ENCODE measurements at regions not wholly inside any gene's neighbourhood (a gene's known extent, or its start where the extent isn't known, plus 50 kb on each side); places are given as distances from the start of the nearest gene placed in this dataset.

DNA sequence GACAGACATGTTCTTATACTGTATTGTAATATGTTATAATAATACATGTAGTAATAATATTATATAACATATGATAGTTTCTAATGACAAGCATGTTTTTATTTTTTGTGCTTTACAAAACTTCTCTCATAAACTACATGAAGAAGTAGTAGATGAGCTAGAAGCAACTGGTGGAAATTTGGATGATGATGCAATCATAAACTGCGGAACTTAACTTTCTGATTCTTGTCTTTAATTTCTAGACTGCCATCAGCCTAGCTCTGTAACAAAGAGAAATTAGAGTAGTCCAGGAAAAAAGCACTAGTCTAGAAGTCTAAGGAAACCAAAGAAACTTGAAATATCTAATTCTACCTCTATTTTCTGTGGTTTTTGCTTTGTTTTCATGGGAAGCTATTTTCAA lies 71.0 kb upstream of the SPATS2L start:
- WGBS: 97% methylated on average over 1 of the region's 1 CpG
- TF ChIP-seq EP300 (IDR thresholded peaks at IDR 0.05): no peak
- no peak for TF ChIP-seq POLR2A (IDR thresholded peaks at IDR 0.05; ENCODE audit: low read depth)
- TF ChIP-seq CTCF (IDR thresholded peaks at IDR 0.05): no peak
- TF ChIP-seq POLR2AphosphoS5 (IDR thresholded peaks at IDR 0.05): no peak
- no peaks in the 10 kb centered on the region for H3K9me3 ChIP-seq

DNA sequence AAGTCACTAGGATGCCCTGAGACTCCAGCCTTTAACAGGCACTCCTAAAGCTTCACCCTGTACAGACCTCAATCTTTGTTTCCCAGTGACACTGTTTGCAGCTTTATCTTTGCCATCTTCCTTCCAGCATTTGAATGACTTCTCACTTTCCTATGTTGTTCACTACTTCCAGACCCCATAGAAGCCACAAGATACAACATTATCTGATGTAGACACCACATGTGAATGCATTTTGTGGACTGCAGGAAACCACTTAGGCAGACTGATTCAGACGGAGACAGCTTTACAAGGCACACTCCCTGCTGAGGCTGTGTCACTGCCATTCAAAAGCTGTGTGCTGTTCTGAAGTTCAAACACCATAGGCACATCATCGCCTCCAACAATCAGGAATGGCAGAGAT lies 67.3 kb upstream of the SPATS2L start:
- Histone ChIP-seq H3K4me1 (no peaks in the 10 kb centered on the region), H3K27me3 (no peaks in the 10 kb centered on the region), H3K9me3 (no peaks in the 10 kb centered on the region), H3K27ac (replicated peaks in 1 of 4) (no peak overlapping the region), H3K36me3 (no peaks in the 10 kb centered on the region), H3K4me3 (no peak overlapping the region)
- TF ChIP-seq POLR2A (IDR thresholded peaks at IDR 0.05; ENCODE audit: low read depth) (no peak), POLR2AphosphoS5 (IDR thresholded peaks at IDR 0.05) (no peak), CTCF (IDR thresholded peaks at IDR 0.05) (no peak), EP300 (IDR thresholded peaks at IDR 0.05) (no peak)
- 62% methylated on average over 2 of the region's 2 CpGs for WGBS
- intact Hi-C loops (cut with DNase I): no loop called here
- DNase-seq (ENCODE audit: extremely low spot score): no peak

More for the DNA sequence above, 71.0 kb upstream of the SPATS2L start:
- no peak for DNase-seq (ENCODE audit: extremely low spot score)
- Histone ChIP-seq H3K4me3 (no peak overlapping the region), H3K36me3 (no peaks in the 10 kb centered on the region), H3K4me1 (no peaks in the 10 kb centered on the region), H3K27me3 (no peaks in the 10 kb centered on the region), H3K27ac (replicated peaks in 1 of 4) (no peak overlapping the region)
- intact Hi-C loops (cut with DNase I): no loop called here

- 89% methylated on average over 4 of the region's 4 CpGs for WGBS
- no peaks in the 10 kb centered on the region for H3K36me3 ChIP-seq
- no peaks in the 10 kb centered on the region for H3K9me3 ChIP-seq
- H3K27ac ChIP-seq (replicated peaks in 1 of 4): no peak overlapping the region
- intact Hi-C loops (cut with DNase I): no loop called here
- no peak for TF ChIP-seq CTCF (IDR thresholded peaks at IDR 0.05)
- DNase-seq (ENCODE audit: extremely low spot score): no peak
- no peaks in the 10 kb centered on the region for H3K27me3 ChIP-seq
- H3K4me1 ChIP-seq: peaks cover 0 to 3% (median 0%) of the 10 kb centered on the region in 4 donors
- H3K4me3 ChIP-seq: no peak overlapping the region
Measured at GRCh38 chr2:200242570-200242969, 63.9 kb upstream of the SPATS2L start.

GRCh38 chr2:200243441-200243840 lies 63.1 kb upstream of the SPATS2L start:
- Histone ChIP-seq H3K27ac (replicated peaks in 1 of 4) (no peak overlapping the region), H3K4me1 (peaks cover 0 to 4% (median 0%) of the 10 kb centered on the region in 4 donors), H3K4me3 (no peak overlapping the region), H3K9me3 (no peaks in the 10 kb centered on the region), H3K36me3 (no peaks in the 10 kb centered on the region), H3K27me3 (no peaks in the 10 kb centered on the region)
- TF ChIP-seq EP300 (IDR thresholded peaks at IDR 0.05) (no peak), POLR2A (IDR thresholded peaks at IDR 0.05; ENCODE audit: low read depth) (no peak), CTCF (IDR thresholded peaks at IDR 0.05) (no peak), POLR2AphosphoS5 (IDR thresholded peaks at IDR 0.05) (no peak)
- no peak for DNase-seq (ENCODE audit: extremely low spot score)
- intact Hi-C loops (cut with DNase I): no loop called here
- WGBS: 74% methylated on average over 7 of the region's 7 CpGs

GRCh38 chr2:200244111-200244510 lies 62.4 kb upstream of the SPATS2L start:
- 92% methylated on average over 1 of the region's 1 CpG for WGBS
- Histone ChIP-seq H3K27me3 (no peaks in the 10 kb centered on the region), H3K4me3 (no peak overlapping the region), H3K9me3 (no peaks in the 10 kb centered on the region), H3K4me1 (peaks cover 0 to 4% (median 0%) of the 10 kb centered on the region in 4 donors), H3K36me3 (no peaks in the 10 kb centered on the region), H3K27ac (replicated peaks in 1 of 4) (no peak overlapping the region)
- intact Hi-C loops (cut with DNase I): no loop called here
- TF ChIP-seq POLR2A (IDR thresholded peaks at IDR 0.05; ENCODE audit: low read depth) (no peak), POLR2AphosphoS5 (IDR thresholded peaks at IDR 0.05) (no peak), CTCF (IDR thresholded peaks at IDR 0.05) (no peak), EP300 (IDR thresholded peaks at IDR 0.05) (no peak)
- no peak for DNase-seq (ENCODE audit: extremely low spot score)

Data from esophagus muscularis mucosa (tissue), 4 donors.